HCEC 1CT (cell line): ENCODE measurements at regions not wholly inside any gene's neighbourhood (a gene's known extent, or its start where the extent isn't known, plus 50 kb on each side); places are given as distances from the start of the nearest gene placed in this dataset.

Experiments
- DNase-seq: peaks from one replicate; pipeline ENCODE4 v3.0.0-alpha.2; 2017

GRCh38 chr2:59529726-59530125 is 1023.7 kb downstream of the BCL11A start:
- DNase-seq, result no peak

GRCh38 chr2:59528525-59528924 is 1024.9 kb downstream of the BCL11A start:
- no peak for DNase-seq

DNA sequence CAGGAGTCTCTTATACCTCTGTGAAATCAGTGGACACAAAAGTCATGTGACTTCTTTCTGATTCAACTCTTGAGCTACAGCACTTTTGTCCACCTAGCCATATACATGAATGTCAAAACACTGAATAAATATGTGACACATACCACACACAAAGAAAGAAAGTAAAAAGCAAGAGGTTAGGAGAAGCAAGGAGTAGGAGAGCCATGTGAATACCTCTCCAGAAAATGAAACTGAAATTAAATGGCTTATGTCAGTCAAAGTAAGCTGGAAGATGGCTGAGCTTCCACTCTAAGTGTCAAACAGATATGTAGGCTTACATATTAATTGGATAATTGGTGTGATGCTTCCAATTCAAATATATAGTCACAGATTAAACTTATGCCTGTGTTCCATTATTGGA is 1050.5 kb downstream of the BCL11A start:
- DNase-seq, result no peak

GRCh38 chr2:59490994-59491393 is 1062.5 kb downstream of the BCL11A start:
- no peak for DNase-seq

DNA sequence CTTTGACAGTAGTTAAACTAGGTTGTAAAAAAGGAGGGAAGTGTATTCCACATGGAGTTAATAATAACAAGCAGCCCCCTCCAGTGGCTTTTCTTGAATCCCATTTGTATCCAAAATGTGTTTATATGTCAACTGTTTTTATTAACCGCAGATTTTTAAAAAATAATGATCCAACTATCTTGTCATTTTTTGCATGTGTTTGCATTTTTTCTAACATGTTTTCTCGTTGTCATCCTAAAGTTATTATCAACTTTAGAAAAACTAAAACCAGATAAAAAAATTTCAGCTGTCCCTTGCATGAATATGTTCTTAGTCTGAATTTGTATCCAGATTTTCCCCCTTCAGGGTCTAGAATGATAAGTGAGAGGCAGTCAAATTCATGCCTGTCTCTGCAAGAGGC is 1063.3 kb downstream of the BCL11A start:
- no peak for DNase-seq

GRCh38 chr2:59484673-59485072 is 1068.8 kb downstream of the BCL11A start:
- no peak for DNase-seq

DNA sequence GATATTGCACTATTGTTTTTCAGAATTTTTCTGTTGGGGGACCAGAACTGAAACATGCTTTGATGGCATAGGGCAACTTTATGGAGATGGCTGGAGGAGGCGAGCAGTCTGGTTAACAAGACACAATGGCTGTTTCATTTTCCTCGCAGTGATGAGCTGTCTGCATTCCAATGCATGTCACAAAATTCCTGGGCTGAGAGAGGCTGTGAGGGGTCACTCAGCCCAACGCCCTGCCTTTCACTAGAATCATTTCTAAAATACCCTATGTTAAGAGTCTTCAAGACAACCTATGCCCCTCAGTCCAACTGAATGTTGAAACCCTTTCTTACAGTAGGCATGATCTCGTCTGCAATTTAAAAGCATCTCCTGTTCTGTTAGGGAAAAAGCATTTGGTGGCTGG is 1090.0 kb downstream of the BCL11A start:
- no peak for DNase-seq

DNA sequence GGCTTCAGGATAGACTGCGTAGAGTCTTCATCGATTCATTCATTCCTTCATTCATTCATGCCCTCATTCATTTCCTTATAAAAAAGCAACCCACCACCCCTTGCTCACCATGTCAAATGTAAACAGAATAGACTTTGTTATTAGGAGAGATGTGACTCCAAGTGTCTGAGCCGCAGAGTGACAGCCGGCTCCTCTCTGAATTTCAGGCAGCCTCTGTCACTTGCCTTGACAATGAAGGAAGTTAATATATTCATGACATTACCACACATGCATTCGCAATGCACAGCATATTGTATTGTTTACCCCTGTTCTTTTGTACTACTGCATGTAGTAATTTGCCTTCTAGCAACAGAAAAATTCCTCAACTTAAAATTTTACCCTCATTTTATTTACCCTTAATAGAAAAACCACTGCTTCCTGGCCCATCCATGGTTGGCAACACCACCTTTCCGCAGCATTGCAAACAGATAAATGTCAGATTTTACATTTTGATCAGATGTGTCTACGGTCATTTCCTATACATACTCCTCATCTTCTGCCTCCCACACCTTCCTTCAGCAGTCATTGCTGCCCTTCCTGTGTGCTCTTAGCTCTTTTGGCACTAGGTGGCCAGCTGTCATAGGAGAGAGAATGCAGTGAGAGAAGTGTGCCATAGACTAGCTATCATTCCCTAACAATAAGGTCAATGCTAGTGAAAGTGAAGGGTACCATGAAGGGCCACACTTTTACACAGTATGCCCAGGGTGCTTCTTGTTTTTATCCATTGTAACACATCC is 1090.8 kb downstream of the BCL11A start:
- DNase-seq, result no peak

- no peak for DNase-seq
Measured at GRCh38 chr2:59461127-59461526, 1092.3 kb downstream of the BCL11A start.

DNA sequence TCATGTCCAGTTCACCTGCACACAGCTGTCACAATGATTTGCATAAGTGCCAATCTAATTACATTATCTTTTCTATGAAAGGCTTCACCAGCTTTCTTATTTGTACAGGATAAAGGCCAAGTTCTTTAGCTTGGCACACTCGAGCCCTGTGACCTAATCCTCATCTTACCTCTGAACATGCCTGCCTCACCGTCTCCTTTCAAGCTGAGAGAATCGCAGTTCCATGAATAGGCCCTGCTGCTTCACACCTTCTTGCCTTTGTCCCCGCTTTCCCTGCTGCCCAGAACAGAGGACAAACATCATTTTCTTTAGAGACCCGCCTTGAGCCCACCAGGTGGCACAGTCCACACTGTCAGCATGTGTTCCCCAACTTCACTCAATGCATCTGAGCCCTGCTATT is 1094.7 kb downstream of the BCL11A start:
- DNase-seq, result no peak

DNA sequence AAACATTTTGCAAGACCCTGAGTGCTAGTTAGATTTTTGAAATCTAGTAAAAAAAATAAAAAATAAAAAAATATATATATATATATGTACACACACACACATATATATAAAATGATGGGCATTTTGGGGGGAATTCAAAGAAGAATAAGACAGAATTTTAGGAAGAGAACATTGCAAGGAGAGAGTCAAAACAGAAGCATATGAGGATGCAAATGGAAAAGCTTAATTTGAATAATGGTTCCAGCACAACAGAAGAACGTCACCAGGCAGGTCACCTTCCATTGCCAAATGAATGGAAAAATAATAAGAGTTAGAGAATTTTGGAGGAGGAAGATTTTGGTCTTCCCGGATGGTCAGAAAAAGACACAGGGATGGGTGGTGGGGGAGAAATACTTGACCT is 1097.2 kb downstream of the BCL11A start:
- DNase-seq, result no peak

DNA sequence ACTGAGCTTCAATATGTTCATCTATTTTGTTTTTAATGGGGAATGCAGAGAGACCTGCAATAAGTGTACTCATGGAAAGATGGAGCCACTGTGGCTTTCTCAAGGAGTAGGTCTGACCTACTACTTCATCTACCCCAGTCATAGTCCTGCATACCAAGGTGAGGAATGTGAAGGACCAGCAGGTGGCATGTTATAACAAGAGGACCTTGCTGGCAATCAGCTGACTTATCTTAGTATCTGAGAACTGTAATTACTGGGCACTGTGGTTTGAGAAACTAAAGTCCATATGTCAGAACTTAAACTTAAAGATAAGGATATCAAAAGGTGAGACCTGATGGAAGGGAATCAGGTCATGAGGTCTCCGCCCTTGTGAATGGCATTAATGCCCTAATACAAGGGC is 1104.2 kb downstream of the BCL11A start:
- DNase-seq, result no peak

DNA sequence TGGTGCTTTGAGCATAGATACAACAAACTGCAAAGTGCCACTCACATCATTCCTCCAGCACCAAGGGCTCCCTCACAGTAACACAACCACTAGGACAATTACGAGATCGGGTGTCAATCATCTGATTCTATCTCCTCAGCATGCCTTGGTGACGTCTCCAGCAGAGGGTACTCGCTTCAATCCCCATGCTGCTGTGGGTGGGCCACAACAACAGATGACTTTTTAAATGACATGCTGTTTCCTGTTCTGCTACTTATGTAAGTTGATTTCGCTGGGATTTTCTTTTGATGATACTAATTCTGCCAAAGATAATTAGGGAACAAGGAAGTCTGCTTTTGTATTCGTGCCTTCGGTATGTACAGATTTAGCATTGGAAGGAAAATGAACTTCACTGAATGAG is 1113.0 kb downstream of the BCL11A start:
- DNase-seq, result no peak

DNA sequence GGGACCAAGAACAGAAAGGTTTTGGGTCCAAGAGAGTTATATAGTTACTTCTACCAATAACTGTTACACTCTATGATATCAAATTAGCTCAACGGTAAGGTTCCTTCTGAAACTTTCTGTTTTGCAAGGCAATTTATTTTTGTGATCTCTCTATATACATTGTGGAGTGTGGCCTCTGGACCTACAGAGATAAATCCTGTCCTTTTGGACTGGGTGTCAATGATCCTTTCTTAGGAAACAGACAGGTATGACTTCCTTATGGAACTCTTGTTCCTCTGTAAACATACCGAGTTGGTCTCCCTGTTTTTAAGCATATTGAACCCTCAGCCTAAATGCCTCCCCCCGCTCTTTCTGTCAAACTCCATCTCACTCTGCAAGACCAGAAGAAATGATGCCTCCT is 1117.8 kb downstream of the BCL11A start:
- no peak for DNase-seq

- DNase-seq, result no peak
Measured at GRCh38 chr2:59428940-59429339, 1124.5 kb downstream of the BCL11A start.

- no peak for DNase-seq
Measured at GRCh38 chr2:59427980-59428379, 1125.5 kb downstream of the BCL11A start.

DNA sequence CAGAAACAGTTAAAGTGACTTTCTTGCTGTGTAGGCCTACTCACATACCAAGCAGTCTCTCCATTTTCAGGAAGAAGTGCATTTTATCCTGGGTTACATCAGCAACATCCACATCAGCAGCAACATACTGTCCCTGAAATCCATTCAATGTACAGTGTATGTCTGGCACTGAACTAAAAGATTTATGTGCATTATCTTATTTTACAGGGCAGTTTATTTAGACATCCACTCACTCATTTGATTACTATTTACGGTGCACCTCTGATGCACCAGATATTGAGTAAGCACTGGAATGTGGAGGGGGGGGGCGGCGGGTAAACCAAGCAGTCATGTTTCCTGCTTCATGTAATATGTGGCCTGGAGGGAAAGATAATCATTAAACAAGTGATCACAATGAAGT is 1128.2 kb downstream of the BCL11A start:
- no peak for DNase-seq

DNA sequence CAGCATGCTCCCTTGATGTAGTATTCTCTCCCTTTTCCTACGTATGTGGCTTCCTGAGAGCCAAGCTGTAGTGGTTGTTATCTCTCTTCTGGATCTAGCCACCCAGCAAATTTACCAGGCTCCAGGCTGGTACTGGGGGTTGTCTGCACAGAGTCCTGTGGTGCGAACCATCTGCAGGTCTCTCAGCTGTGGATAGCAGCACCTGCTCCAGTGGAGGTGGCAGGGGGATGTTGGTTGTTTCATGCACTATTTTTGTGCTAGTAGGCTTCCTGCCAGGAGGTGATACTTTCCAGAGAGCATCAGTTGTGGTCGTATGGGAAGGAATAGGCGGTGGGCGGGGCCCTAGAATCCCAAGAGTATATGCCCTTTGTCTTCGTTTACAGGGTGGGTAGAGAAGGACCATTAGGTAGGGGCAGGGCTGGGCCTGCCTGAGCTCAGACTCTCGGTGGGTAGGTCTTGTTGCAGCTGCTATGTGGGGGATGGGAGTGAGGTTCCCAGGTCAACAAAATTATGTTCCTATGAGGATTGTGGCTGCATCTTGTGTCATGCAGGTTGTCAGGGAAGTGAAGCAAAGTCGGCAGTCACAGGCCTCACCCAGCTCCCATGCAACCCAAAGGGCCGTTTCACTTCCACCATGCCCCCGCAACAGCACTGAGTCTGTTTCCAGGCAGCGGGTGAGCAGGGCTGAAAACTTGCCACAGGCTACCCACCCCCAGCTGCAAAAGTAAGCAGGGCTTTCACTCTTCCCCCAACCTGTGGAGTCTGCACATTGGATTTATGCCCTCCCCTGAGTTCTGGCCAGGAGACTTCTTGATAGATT is 1139.5 kb downstream of the BCL11A start:
- no peak for DNase-seq

DNA sequence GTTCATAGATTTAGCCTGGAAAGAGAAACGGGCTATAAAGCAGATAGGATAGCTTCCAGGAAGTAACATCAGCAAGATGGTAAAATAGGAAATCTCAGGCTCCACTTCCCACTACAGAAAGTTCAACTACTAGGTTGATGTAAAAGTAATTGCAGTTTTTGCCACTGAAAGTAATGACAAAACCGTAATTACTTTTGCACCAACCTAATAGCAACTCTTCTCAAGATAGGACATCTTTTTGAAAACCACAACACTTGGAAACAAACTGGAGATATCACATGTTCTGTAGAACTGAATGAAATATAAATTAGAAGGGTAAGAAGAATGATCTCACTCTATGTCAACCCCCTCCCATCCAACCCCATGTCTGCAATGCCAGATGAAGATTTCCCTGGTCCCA is 1154.3 kb downstream of the BCL11A start:
- no peak for DNase-seq

DNA sequence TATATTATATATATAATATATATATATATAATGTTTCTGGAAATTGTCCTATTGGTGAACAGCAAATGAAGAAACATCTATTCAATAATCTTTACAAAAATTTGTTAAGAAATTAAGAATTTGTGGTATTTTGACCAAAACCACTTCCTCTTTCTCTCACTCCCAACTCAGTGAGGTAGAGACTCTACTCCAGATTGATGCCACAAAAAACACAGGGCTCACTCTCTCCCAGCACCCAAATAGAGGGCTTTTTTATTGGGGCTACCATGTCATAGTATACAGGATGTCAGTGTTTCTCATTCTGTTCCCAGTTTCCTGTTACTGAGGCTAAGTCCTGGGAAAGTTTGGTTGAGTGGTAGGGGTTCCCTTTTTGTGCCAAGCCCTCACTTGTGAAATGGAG is 1155.4 kb downstream of the BCL11A start:
- no peak for DNase-seq

DNA sequence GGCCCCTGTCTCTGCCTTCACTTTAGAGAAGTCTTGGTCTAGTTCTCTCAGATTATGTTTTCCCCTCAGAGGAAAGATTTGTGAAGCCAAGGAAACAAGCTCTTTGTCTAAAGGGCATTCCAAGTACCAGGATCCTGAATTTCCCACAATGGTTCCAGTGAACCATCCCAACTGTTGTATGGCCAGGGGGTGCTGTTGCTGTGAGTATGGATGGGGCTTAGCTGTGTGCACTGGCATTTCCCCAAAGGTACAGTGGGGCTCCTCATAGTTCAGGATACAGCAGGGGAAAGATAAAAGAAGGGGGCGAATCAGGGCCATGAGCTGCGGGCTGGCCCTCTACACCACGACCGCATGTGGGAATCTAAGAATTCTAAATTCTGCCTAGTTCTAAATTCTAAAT is 1154.0 kb upstream of the FANCL start:
- no peak for DNase-seq

- DNase-seq, result no peak
Measured at GRCh38 chr2:59391896-59392295, 1150.8 kb upstream of the FANCL start.

GRCh38 chr2:59390581-59390980 is 1149.5 kb upstream of the FANCL start:
- DNase-seq, result no peak

- DNase-seq, result no peak
Measured at GRCh38 chr2:59389240-59389639, 1148.1 kb upstream of the FANCL start.

DNA sequence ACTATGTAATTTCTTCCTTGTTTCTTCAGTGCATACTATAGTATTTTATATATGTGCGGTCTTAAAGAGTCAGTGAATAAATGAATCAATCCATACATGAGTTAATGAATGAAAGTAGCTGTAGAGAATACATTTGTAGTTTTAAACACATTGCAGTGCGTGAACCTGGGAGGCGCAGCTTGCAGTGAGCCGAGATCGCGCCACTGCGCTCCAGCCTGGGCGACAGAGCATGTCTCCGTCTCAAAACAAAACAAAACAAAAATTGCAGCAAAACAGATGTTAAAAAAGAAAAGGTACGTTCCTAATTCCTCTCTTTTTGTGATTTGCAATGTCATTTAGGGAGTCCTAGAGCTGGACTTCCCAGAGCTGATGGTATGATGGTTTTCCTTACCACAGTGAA is 1144.8 kb upstream of the FANCL start:
- DNase-seq, result no peak
